GM10266 (cell line): ENCODE measurements at regions not wholly inside any gene's neighbourhood (a gene's known extent, or its start where the extent isn't known, plus 50 kb on each side); places are given as distances from the start of the nearest gene placed in this dataset.

Experiments used
- DNase-seq: peaks from one replicate; pipeline ENCODE4 v3.0.0; 2012; ENCODE audit errors: extremely low spot score
- CTCF ChIP-seq: IDR thresholded peaks from 2 replicates; pipeline ENCODE4 v1.5.1; 2012; ENCODE audit warnings: mild to moderate bottlenecking, low read depth; ENCODE audit not compliant: control insufficient read depth, insufficient read depth; ENCODE audit errors: missing control alignments

GRCh38 chr9:81162361-81162760 is 527.0 kb downstream of the TLE1 start:
- no peak for TF ChIP-seq CTCF
- no peak for DNase-seq

GRCh38 chr9:81156381-81156780 is 533.0 kb downstream of the TLE1 start:
- no peak for DNase-seq

GRCh38 chr9:81150016-81150625 is 539.2 kb downstream of the TLE1 start:
- DNase-seq = no peak

More at GRCh38 chr9:81156381-81156780, 533.0 kb downstream of the TLE1 start:
- TF ChIP-seq CTCF = no peak

GRCh38 chr9:81146684-81147337 is 542.5 kb downstream of the TLE1 start:
- DNase-seq = no peak
- TF ChIP-seq CTCF = no peak

More at GRCh38 chr9:81150016-81150625, 539.2 kb downstream of the TLE1 start:
- no peak for TF ChIP-seq CTCF

- no peak for DNase-seq
- TF ChIP-seq CTCF = no peak
These were observed 543.1 kb downstream of the TLE1 start for GRCh38 chr9:81146241-81146640.

GRCh38 chr9:81145331-81145963 is 543.9 kb downstream of the TLE1 start:
- no peak for DNase-seq
- no peak for TF ChIP-seq CTCF

- no peak for TF ChIP-seq CTCF
- no peak for DNase-seq
These were observed 547.4 kb downstream of the TLE1 start for GRCh38 chr9:81141961-81142360.
